AG10803 (cell line): ENCODE measurements at regions not wholly inside any gene's neighbourhood (a gene's known extent, or its start where the extent isn't known, plus 50 kb on each side); places are given as distances from the start of the nearest gene placed in this dataset.

Experiments
- DNase-seq: peaks from one replicate; pipeline ENCODE4 v3.0.0; 2010; ENCODE audit warnings: low read depth
- H3K4me3 ChIP-seq: 2 replicates; pipeline ENCODE4 v1.5.1; 2011; ENCODE audit warnings: mild to moderate bottlenecking, low read length, control low read depth
- CTCF ChIP-seq: conservative IDR thresholded peaks from 2 replicates; pipeline ENCODE4 v1.5.1; 2011; ENCODE audit warnings: mild to moderate bottlenecking, low read length, control low read depth, inconsistent platforms

- TF ChIP-seq CTCF, result no peak
- peak; percentile 5 for DNase-seq
- H3K4me3 ChIP-seq, result no peak overlapping the region
Observed at GRCh38 chr1:163823017-163823416, 501.3 kb downstream of the NUF2 start.

- DNase-seq, result peak; percentile 97
- H3K4me3 ChIP-seq, result no peak overlapping the region
- TF ChIP-seq CTCF, result no peak
Observed at GRCh38 chr1:163824006-163824405, 502.3 kb downstream of the NUF2 start.

GRCh38 chr1:163824490-163824889 is 502.7 kb downstream of the NUF2 start:
- DNase-seq, result no peak
- no peak overlapping the region for H3K4me3 ChIP-seq
- TF ChIP-seq CTCF, result no peak

- H3K4me3 ChIP-seq, result no peak overlapping the region
- no peak for TF ChIP-seq CTCF
- no peak for DNase-seq
Observed at GRCh38 chr1:163826500-163826899, 504.7 kb downstream of the NUF2 start.

GRCh38 chr1:163834778-163835177 is 513.0 kb downstream of the NUF2 start:
- no peak for DNase-seq
- no peak overlapping the region for H3K4me3 ChIP-seq
- no peak for TF ChIP-seq CTCF

GRCh38 chr1:163836481-163836880 is 514.7 kb downstream of the NUF2 start:
- DNase-seq, result no peak
- no peak for TF ChIP-seq CTCF
- no peak overlapping the region for H3K4me3 ChIP-seq

GRCh38 chr1:163837206-163837605 is 515.5 kb downstream of the NUF2 start:
- no peak overlapping the region for H3K4me3 ChIP-seq
- no peak for DNase-seq
- no peak for TF ChIP-seq CTCF
